COLO668 (cell line): ENCODE measurements at regions not wholly inside any gene's neighbourhood (a gene's known extent, or its start where the extent isn't known, plus 50 kb on each side); places are given as distances from the start of the nearest gene placed in this dataset.

Experiments used
- DNase-seq: peaks from one replicate; lab custom pipeline; 2025; ENCODE audit not compliant: unreplicated experiment; lab: John Stamatoyannopoulos, UW

GRCh38 chr5:53825016-53825415 lies 264.6 kb downstream of the NDUFS4 start:
- DNase-seq, result no peak

GRCh38 chr5:53825926-53826325 lies 265.5 kb downstream of the NDUFS4 start:
- DNase-seq, result no peak

GRCh38 chr5:53826504-53826903 lies 266.1 kb downstream of the NDUFS4 start:
- DNase-seq, result no peak

GRCh38 chr5:53827211-53827651 lies 266.8 kb downstream of the NDUFS4 start:
- DNase-seq, result no peak

GRCh38 chr5:53831496-53831895 lies 271.1 kb downstream of the NDUFS4 start:
- DNase-seq, result no peak
